ENCODE measurements at regions not wholly inside any gene's neighbourhood (a gene's known extent, or its start where the extent isn't known, plus 50 kb on each side); places are given as distances from the start of the nearest gene placed in this dataset.

- TF ChIP-seq GATA2 (IDR thresholded peaks at IDR 0.05; ENCODE audit: low read depth, low read length) (no peak), GATA3 (IDR thresholded peaks at IDR 0.05; ENCODE audit: low read depth, low read length) (no peak)
Measured at GRCh38 chr4:124015766-124016165, 619.2 kb downstream of the SPRY1 start.

All from SH-SY5Y (cell line).